Tibial artery (tissue), 4 donors: ENCODE measurements at regions not wholly inside any gene's neighbourhood (a gene's known extent, or its start where the extent isn't known, plus 50 kb on each side); places are given as distances from the start of the nearest gene placed in this dataset.

Source experiments
- DNase-seq, 2 donors: peaks; one replicate each; pipeline ENCODE4 v3.0.0-alpha.2; 2019
- H3K27ac ChIP-seq, 2 donors: fragments of 200-600 bp; sonication (generic) in 1 of 2; 1 replicate in 1 of 2; 2 replicates in 1 of 2; pipeline ENCODE4 v1.5.1; 2018 to 2019; ENCODE audit warnings: mild to moderate bottlenecking in 1 of 2
- H3K27me3 ChIP-seq, 2 donors: fragments of 200-600 bp; sonication (generic) in 1 of 2; one replicate each; pipeline versions ENCODE4 v1.5.1 to v1.6.0; 2016 to 2019
- H3K36me3 ChIP-seq, 3 donors: fragments of 200-600 bp; sonication (generic) in 2 of 3; one replicate each; pipeline ENCODE4 v1.5.1; 2016 to 2019; ENCODE audit warnings: mild to moderate bottlenecking in 2 of 3
- H3K4me1 ChIP-seq, 4 donors: fragments of 200-600 bp; sonication (generic) in 2 of 4; 1 replicate in 3 of 4; 2 replicates in 1 of 4; pipeline ENCODE4 v1.5.1; 2016 to 2019
- H3K4me3 ChIP-seq, 2 donors: fragments of 200-600 bp; sonication (generic) in 1 of 2; 1 replicate in 1 of 2; 2 replicates in 1 of 2; pipeline ENCODE4 v1.5.1; 2018 to 2019; ENCODE audit warnings: mild to moderate bottlenecking in 2 of 2
- H3K9me3 ChIP-seq, 3 donors: fragments of 200-600 bp; sonication (generic) in 1 of 3; one replicate each; pipeline ENCODE4 v1.5.1; 2016 to 2019
- CTCF ChIP-seq, 2 experiments: fragments of 200-600 bp in 1 of 2; fragments of 450-650 bp in 1 of 2; IDR thresholded peaks; one replicate each; pipeline ENCODE4 v1.5.1; 2017 to 2019; ENCODE audit warnings: antibody characterized with exemption in 2 of 2, mild to moderate bottlenecking in 1 of 2, moderate library complexity in 1 of 2
- intact Hi-C: fragments of 100-400 bp; cut with DNase I; formaldehyde crosslinking; loops from one replicate; pipeline ENCODE4 v1.15.0; 2023; ENCODE audit warnings: low total_unique reads

- Histone ChIP-seq H3K27me3 (no peaks in the 10 kb centered on the region), H3K4me1 (no peaks in the 10 kb centered on the region), H3K9me3 (no peaks in the 10 kb centered on the region), H3K4me3 (no peak overlapping the region), H3K36me3 (no peaks in the 10 kb centered on the region), H3K27ac (no peak overlapping the region)
- DNase-seq, result no peak
- no peak for TF ChIP-seq CTCF (IDR thresholded peaks at IDR 0.05)
- intact Hi-C loops, result no loop called here
These were observed 63.9 kb upstream of the SMIM21 start for GRCh38 chr18:75491361-75491760.

- H3K4me1 ChIP-seq, result no peaks in the 10 kb centered on the region
- DNase-seq, result no peak
- no peak overlapping the region for H3K4me3 ChIP-seq
- no peaks in the 10 kb centered on the region for H3K9me3 ChIP-seq
- no peak for TF ChIP-seq CTCF (IDR thresholded peaks at IDR 0.05)
- intact Hi-C loops, result no loop called here
- H3K27me3 ChIP-seq, result no peaks in the 10 kb centered on the region
- H3K27ac ChIP-seq, result no peak overlapping the region
- no peaks in the 10 kb centered on the region for H3K36me3 ChIP-seq
These were observed 62.1 kb upstream of the SMIM21 start for GRCh38 chr18:75489493-75490190.

- Histone ChIP-seq H3K9me3 (peaks cover 0 to 10% (median 0%) of the 10 kb centered on the region in 3 donors), H3K27ac (no peak overlapping the region), H3K36me3 (no peaks in the 10 kb centered on the region), H3K4me3 (no peak overlapping the region), H3K4me1 (no peaks in the 10 kb centered on the region), H3K27me3 (no peaks in the 10 kb centered on the region)
- no peak for DNase-seq
- intact Hi-C loops, result no loop called here
- TF ChIP-seq CTCF (IDR thresholded peaks at IDR 0.05), result no peak
These were observed 56.2 kb upstream of the SMIM21 start for GRCh38 chr18:75483662-75484061.

GRCh38 chr18:75482880-75483279 lies 55.4 kb upstream of the SMIM21 start:
- H3K4me3 ChIP-seq, result no peak overlapping the region
- no peak for TF ChIP-seq CTCF (IDR thresholded peaks at IDR 0.05)
- no peaks in the 10 kb centered on the region for H3K4me1 ChIP-seq
- DNase-seq, result no peak
- H3K9me3 ChIP-seq, result peaks cover 0 to 10% (median 0%) of the 10 kb centered on the region in 3 donors
- no peak overlapping the region for H3K27ac ChIP-seq
- intact Hi-C loops, result no loop called here
- no peaks in the 10 kb centered on the region for H3K36me3 ChIP-seq
- no peaks in the 10 kb centered on the region for H3K27me3 ChIP-seq

- H3K36me3 ChIP-seq, result no peaks in the 10 kb centered on the region
- intact Hi-C loops, result no loop called here
- no peak overlapping the region for H3K27ac ChIP-seq
- H3K9me3 ChIP-seq, result peaks cover 0 to 10% (median 0%) of the 10 kb centered on the region in 3 donors
- no peaks in the 10 kb centered on the region for H3K4me1 ChIP-seq
- no peak for TF ChIP-seq CTCF (IDR thresholded peaks at IDR 0.05)
- no peak for DNase-seq
- no peaks in the 10 kb centered on the region for H3K27me3 ChIP-seq
- no peak overlapping the region for H3K4me3 ChIP-seq
These were observed 53.0 kb upstream of the SMIM21 start for GRCh38 chr18:75480487-75480886.
